HPDE6-E6E7 (cell line): ENCODE measurements at regions not wholly inside any gene's neighbourhood (a gene's known extent, or its start where the extent isn't known, plus 50 kb on each side); places are given as distances from the start of the nearest gene placed in this dataset.

ENCODE experiments used
- DNase-seq: peaks from one replicate; pipeline ENCODE4 v3.0.0; 2011; ENCODE audit warnings: missing footprints; ENCODE audit errors: extremely low spot score

GRCh38 chr4:74642006-74642405 is 152.3 kb downstream of the BTC start:
- DNase-seq: no peak

GRCh38 chr4:74649193-74649592 is 145.1 kb downstream of the BTC start:
- DNase-seq: no peak

- DNase-seq: no peak
Observed at GRCh38 chr4:74651198-74651597, 143.1 kb downstream of the BTC start.

- no peak for DNase-seq
Observed at GRCh38 chr4:74653331-74654229, 140.7 kb downstream of the BTC start.

- peak; percentile 39 for DNase-seq
Observed at GRCh38 chr4:74654230-74654681, 140.1 kb downstream of the BTC start.

- no peak for DNase-seq
Observed at GRCh38 chr4:74656596-74656995, 137.7 kb downstream of the BTC start.

- no peak for DNase-seq
Observed at GRCh38 chr4:74658116-74658515, 136.2 kb downstream of the BTC start.

- peak; percentile 64 for DNase-seq
Observed at GRCh38 chr4:74659576-74660411, 134.5 kb downstream of the BTC start.

GRCh38 chr4:74660866-74661265 is 133.5 kb downstream of the BTC start:
- no peak for DNase-seq

- peak; percentile 22 for DNase-seq
Observed at GRCh38 chr4:74661427-74662201, 132.7 kb downstream of the BTC start.

- DNase-seq: no peak
Observed at GRCh38 chr4:74663631-74664030, 130.7 kb downstream of the BTC start.

- DNase-seq: peak; percentile 40
Observed at GRCh38 chr4:74665346-74665745, 129.0 kb downstream of the BTC start.

GRCh38 chr4:74665876-74666275 is 128.4 kb downstream of the BTC start:
- no peak for DNase-seq

GRCh38 chr4:74667438-74667837 is 126.9 kb downstream of the BTC start:
- DNase-seq: no peak

- no peak for DNase-seq
Observed at GRCh38 chr4:74667944-74668343, 126.4 kb downstream of the BTC start.

GRCh38 chr4:74669702-74670101 is 124.6 kb downstream of the BTC start:
- no peak for DNase-seq

- DNase-seq: no peak
Observed at GRCh38 chr4:74670583-74670982, 123.7 kb downstream of the BTC start.

- DNase-seq: peak; percentile 49
Observed at GRCh38 chr4:74671080-74671698, 123.1 kb downstream of the BTC start.

GRCh38 chr4:74674750-74675149 is 119.6 kb downstream of the BTC start:
- no peak for DNase-seq

GRCh38 chr4:74675673-74676279 is 118.5 kb downstream of the BTC start:
- peak; percentile 50 for DNase-seq
